OCI-LY1 (cell line): ENCODE measurements at regions not wholly inside any gene's neighbourhood (a gene's known extent, or its start where the extent isn't known, plus 50 kb on each side); places are given as distances from the start of the nearest gene placed in this dataset.

Experiments used
- CTCF ChIP-seq: fragments of 200-600 bp; sonication (generic), shearing (Covaris generic); IDR thresholded peaks from 2 replicates; pipeline ENCODE4 v1.5.1; 2017; ENCODE audit warnings: mild to moderate bottlenecking, antibody characterized with exemption, low read length, moderate library complexity, mixed read lengths
- EZH2 ChIP-seq: fragments of 200-600 bp; sonication (generic), shearing (Covaris generic); IDR thresholded peaks from 2 replicates; pipeline ENCODE4 v1.8.0; 2017; ENCODE audit warnings: borderline replicate concordance, mixed run types, mild to moderate bottlenecking, antibody characterized with exemption, low read length, moderate library complexity, mixed read lengths

GRCh38 chr2:33723329-33723728 lies 124.2 kb upstream of the FAM98A start:
- TF ChIP-seq CTCF (no peak), EZH2 (no peak)
